HTR-8/SVneo (cell line): ENCODE measurements at regions not wholly inside any gene's neighbourhood (a gene's known extent, or its start where the extent isn't known, plus 50 kb on each side); places are given as distances from the start of the nearest gene placed in this dataset.

Source experiments
- DNase-seq: peaks from one replicate; pipeline ENCODE4 v3.0.0; 2011; ENCODE audit warnings: low spot score, mixed read lengths; ENCODE audit not compliant: insufficient read length
- FAIRE-seq: peaks from 2 replicates; lab custom pipeline; 2011; peaks lifted over from hg19 to GRCh38; lab: Jason Lieb, UNC

- FAIRE-seq (no peak), DNase-seq (no peak)
These were observed 233.8 kb downstream of the LTN1 start for GRCh38 chr21:28758883-28759242.

- DNase-seq, result no peak
- FAIRE-seq, result no peak
These were observed 234.4 kb downstream of the LTN1 start for GRCh38 chr21:28758042-28758882.

GRCh38 chr21:28754862-28755261 is 237.8 kb downstream of the LTN1 start:
- no peak for DNase-seq
- FAIRE-seq, result no peak

GRCh38 chr21:28754127-28754611 is 238.5 kb downstream of the LTN1 start:
- DNase-seq (no peak), FAIRE-seq (no peak)

- DNase-seq, result no peak
- no peak for FAIRE-seq
These were observed 240.5 kb downstream of the LTN1 start for GRCh38 chr21:28752131-28752530.

- FAIRE-seq, result no peak
- DNase-seq, result no peak
These were observed 241.5 kb downstream of the LTN1 start for GRCh38 chr21:28751176-28751575.

GRCh38 chr21:28750565-28750964 is 242.1 kb downstream of the LTN1 start:
- FAIRE-seq, result no peak

GRCh38 chr21:28749536-28749935 is 243.1 kb downstream of the LTN1 start:
- FAIRE-seq (no peak), DNase-seq (no peak)

More at GRCh38 chr21:28750565-28750964, 242.1 kb downstream of the LTN1 start:
- no peak for DNase-seq

- FAIRE-seq (no peak), DNase-seq (no peak)
These were observed 245.2 kb downstream of the LTN1 start for GRCh38 chr21:28747464-28747863.

- DNase-seq (no peak), FAIRE-seq (no peak)
These were observed 246.5 kb downstream of the LTN1 start for GRCh38 chr21:28746166-28746565.

GRCh38 chr21:28745131-28746016 is 247.3 kb downstream of the LTN1 start:
- DNase-seq, result peak; percentile 54

GRCh38 chr21:28743723-28744122 is 249.0 kb downstream of the LTN1 start:
- FAIRE-seq (no peak), DNase-seq (no peak)

More at GRCh38 chr21:28745131-28746016, 247.3 kb downstream of the LTN1 start:
- FAIRE-seq, result peak; percentile 80

GRCh38 chr21:28742527-28742926 is 250.2 kb downstream of the LTN1 start:
- DNase-seq (peak; percentile 11), FAIRE-seq (no peak)

- DNase-seq, result no peak
- no peak for FAIRE-seq
These were observed 252.6 kb downstream of the LTN1 start for GRCh38 chr21:28740125-28740524.

- no peak for DNase-seq
- no peak for FAIRE-seq
These were observed 253.8 kb downstream of the LTN1 start for GRCh38 chr21:28738882-28739281.

- FAIRE-seq (no peak), DNase-seq (no peak)
These were observed 254.3 kb downstream of the LTN1 start for GRCh38 chr21:28738420-28738704.

- FAIRE-seq (no peak), DNase-seq (no peak)
These were observed 254.8 kb downstream of the LTN1 start for GRCh38 chr21:28737674-28738419.

GRCh38 chr21:28734522-28735175 is 258.0 kb downstream of the LTN1 start:
- FAIRE-seq (no peak), DNase-seq (no peak)

GRCh38 chr21:28731700-28732321 is 260.9 kb downstream of the LTN1 start:
- no peak for DNase-seq
- FAIRE-seq, result no peak

GRCh38 chr21:28729887-28730286 is 262.8 kb downstream of the LTN1 start:
- FAIRE-seq (no peak), DNase-seq (no peak)
